HEK293T (cell line): ENCODE measurements at regions not wholly inside any gene's neighbourhood (a gene's known extent, or its start where the extent isn't known, plus 50 kb on each side); places are given as distances from the start of the nearest gene placed in this dataset.

ENCODE experiments used
- BHLHE40 ChIP-seq: fragments of 450-650 bp; IDR thresholded peaks from 2 replicates; pipeline ENCODE4 v1.6.1; 2016; ENCODE audit warnings: mild to moderate bottlenecking, moderate library complexity, borderline replicate concordance
- CTBP1 ChIP-seq: fragments of 450-650 bp; IDR thresholded peaks from 2 replicates; pipeline ENCODE4 v1.6.1; 2016; ENCODE audit warnings: borderline replicate concordance
- FOXA1 ChIP-seq: fragments of 450-650 bp; IDR thresholded peaks from 2 replicates; pipeline ENCODE4 v1.6.1; 2016; ENCODE audit warnings: mild to moderate bottlenecking
- FOXK2 ChIP-seq: fragments of 450-650 bp; IDR thresholded peaks from 2 replicates; pipeline ENCODE4 v1.6.1; 2016; ENCODE audit warnings: mild to moderate bottlenecking
- FOXM1 ChIP-seq: fragments of 450-650 bp; IDR thresholded peaks from 2 replicates; pipeline ENCODE4 v1.6.1; 2017; ENCODE audit warnings: mild to moderate bottlenecking, borderline replicate concordance
- HDGF ChIP-seq: fragments of 450-650 bp; IDR thresholded peaks from 2 replicates; pipeline ENCODE4 v1.6.1; 2017; ENCODE audit warnings: antibody characterized with exemption, borderline replicate concordance
- L3MBTL2 ChIP-seq: fragments of 450-650 bp; conservative IDR thresholded peaks from 2 replicates; pipeline ENCODE4 v1.6.1; 2016; ENCODE audit warnings: mild to moderate bottlenecking
- NFRKB ChIP-seq: fragments of 450-650 bp; IDR thresholded peaks from 2 replicates; pipeline ENCODE4 v1.6.1; 2016; ENCODE audit warnings: mild to moderate bottlenecking, moderate library complexity
- SP1 ChIP-seq: fragments of 450-650 bp; IDR thresholded peaks from 2 replicates; pipeline ENCODE4 v1.6.1; 2017
- SUZ12 ChIP-seq: fragments of 450-650 bp; IDR thresholded peaks from 2 replicates; pipeline ENCODE4 v1.6.1; 2016; ENCODE audit warnings: mild to moderate bottlenecking
- ZNF384 ChIP-seq: fragments of 450-650 bp; IDR thresholded peaks from 2 replicates; pipeline ENCODE4 v1.6.1; 2016

- TF ChIP-seq SP1 (no peak), FOXA1 (no peak), CTBP1 (no peak), FOXK2 (no peak), BHLHE40 (no peak), HDGF (no peak), FOXM1 (no peak), SUZ12 (no peak), L3MBTL2 (no peak), ZNF384 (no peak), NFRKB (no peak)
Observed at GRCh38 chr2:157125685-157126084, 131.8 kb upstream of the GALNT5 start.
